Retinal pigment epithelial cell (primary cell): ENCODE measurements at regions not wholly inside any gene's neighbourhood (a gene's known extent, or its start where the extent isn't known, plus 50 kb on each side); places are given as distances from the start of the nearest gene placed in this dataset.
"Not testable (repeated sequence)": the region's sequence is repeated elsewhere in the genome, so short reads cannot be mapped to it uniquely, and the experiment has no call there.

Source experiments
- DNase-seq: peaks from one replicate; pipeline ENCODE4 v3.0.0-alpha.2; 2010; ENCODE audit warnings: low read depth
- H3K4me3 ChIP-seq: 2 replicates; pipeline ENCODE4 v1.5.1; 2011; ENCODE audit warnings: mild to moderate bottlenecking, low read length, control low read depth, moderate library complexity
- TF ChIP-seq, protein P1 (sequence below): conservative IDR thresholded peaks from 2 replicates; pipeline ENCODE4 v1.5.1; 2011; ENCODE audit warnings: low read depth, low read length, control low read depth, inconsistent platforms

DNA sequence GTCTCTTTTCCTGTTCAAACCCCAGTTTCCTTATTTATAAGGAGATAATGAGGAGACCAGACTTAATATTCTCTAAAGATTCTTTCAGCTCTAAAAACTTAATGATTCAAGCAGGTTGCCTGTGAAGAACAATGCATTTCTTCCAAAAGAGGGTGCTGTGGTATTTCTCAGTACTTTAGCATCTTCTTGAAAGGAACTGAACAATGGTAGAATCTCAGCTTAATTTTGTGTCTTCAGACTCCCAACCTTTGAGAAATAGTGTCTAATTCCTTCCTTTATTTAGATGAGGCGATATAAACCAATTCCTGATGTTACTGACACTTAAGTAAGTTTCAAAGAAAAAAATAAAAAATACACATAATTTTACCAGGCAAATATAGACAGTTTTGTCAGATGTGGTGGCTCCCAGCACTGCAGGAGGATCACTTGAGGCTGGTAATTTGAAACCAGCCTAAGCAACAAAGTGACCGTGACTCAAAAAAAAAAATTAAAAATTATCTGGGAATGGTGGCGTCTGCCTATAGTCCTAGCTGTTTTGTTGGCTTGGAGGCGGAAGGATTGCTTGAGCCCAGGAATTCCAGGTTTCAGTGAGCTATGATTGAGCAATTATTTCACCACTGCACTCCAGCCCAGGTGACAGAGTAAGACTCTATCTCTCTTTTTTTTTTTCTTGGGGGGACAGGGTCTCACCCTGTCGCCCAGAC lies 76.9 kb upstream of the PSMA6 start:
- TF ChIP-seq, protein P1, sequence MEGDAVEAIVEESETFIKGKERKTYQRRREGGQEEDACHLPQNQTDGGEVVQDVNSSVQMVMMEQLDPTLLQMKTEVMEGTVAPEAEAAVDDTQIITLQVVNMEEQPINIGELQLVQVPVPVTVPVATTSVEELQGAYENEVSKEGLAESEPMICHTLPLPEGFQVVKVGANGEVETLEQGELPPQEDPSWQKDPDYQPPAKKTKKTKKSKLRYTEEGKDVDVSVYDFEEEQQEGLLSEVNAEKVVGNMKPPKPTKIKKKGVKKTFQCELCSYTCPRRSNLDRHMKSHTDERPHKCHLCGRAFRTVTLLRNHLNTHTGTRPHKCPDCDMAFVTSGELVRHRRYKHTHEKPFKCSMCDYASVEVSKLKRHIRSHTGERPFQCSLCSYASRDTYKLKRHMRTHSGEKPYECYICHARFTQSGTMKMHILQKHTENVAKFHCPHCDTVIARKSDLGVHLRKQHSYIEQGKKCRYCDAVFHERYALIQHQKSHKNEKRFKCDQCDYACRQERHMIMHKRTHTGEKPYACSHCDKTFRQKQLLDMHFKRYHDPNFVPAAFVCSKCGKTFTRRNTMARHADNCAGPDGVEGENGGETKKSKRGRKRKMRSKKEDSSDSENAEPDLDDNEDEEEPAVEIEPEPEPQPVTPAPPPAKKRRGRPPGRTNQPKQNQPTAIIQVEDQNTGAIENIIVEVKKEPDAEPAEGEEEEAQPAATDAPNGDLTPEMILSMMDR: peak; percentile 55
- no peak overlapping the region for H3K4me3 ChIP-seq
- no peak for DNase-seq

DNA sequence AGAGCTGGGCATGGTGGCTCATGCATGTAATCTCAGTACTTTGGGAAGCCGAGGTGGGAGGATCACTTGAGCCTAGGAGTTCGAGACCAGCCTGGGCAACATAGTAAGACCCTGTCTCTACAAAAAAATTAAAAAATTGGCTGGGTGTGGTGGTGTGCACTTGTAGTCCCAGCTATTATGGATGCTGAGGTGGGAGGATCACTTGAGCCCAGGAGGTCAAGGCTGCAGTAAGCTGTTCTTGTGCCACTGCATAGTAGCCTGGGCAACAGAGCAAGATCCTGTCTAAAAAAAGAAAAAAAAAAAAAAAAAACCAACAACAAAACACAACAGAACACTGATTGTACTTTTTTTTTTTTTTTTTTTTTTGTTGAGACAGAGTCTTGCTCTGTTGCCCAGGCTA lies 74.0 kb upstream of the PSMA6 start:
- not testable (repeated sequence) for H3K4me3 ChIP-seq, DNase-seq

DNA sequence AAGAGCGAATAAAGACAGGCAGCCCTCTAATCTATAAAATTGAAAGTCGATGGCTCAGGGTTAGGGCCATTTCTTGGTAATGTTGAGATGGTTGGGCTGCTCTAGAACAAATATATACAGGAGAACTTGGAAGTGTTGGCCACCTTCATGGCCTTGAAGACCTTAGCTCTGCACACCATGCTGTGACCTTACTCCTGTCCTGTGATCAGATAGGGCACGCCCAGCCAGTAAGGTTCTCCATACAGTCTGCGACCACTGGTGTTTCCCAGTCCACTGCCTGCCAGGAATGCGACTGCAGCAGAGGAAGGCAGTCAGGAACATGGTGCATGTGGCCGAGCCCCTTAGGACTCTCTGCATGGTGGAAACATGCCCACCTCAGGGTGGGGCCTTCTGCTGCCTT lies 73.2 kb upstream of the PSMA6 start:
- no peak for DNase-seq
- TF ChIP-seq, protein P1: no peak
- H3K4me3 ChIP-seq: no peak overlapping the region

- DNase-seq: no peak
- TF ChIP-seq, protein P1: no peak
- H3K4me3 ChIP-seq: no peak overlapping the region
These were observed 72.0 kb upstream of the PSMA6 start for GRCh38 chr14:35220027-35220676.

DNA sequence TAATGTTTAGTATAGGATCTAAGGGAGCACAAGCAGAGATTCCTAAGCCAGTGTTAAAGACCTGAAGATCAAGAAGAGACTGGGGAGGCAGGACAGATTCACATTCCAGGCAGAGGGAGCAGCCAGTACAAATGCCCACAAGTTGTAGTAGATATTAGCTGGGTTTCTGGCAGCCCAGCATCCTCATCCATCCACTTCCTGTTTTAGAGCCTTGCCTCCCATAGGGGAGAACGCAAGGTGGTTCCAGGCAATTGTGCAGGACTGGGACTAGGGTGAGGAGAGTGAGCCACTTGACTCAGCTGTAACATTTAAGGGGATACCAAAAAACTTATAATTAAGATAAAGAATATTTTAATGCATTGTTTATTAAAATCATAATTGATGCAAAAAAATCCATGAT lies 71.3 kb upstream of the PSMA6 start:
- no peak overlapping the region for H3K4me3 ChIP-seq
- TF ChIP-seq, protein P1: no peak
- DNase-seq: no peak

DNA sequence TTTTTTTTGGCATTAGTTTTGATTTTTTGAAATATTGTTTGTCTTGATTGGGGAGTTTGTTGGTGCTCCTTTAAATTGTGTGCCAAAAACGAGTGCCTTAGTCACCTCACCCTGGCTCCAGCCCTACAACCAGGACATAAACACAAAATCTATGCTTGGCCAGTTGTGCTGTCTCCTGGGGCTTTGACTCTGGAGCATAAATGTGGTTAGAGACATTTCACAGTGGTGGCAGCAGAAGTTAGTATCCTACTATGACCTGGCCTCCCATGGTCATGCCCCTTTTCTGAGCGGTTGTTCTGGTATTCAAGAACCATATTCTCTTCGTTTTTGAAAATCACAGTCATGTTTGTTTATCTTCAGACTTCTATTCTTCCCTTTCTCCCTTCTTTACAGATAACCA lies 70.7 kb upstream of the PSMA6 start:
- TF ChIP-seq, protein P1: no peak
- DNase-seq: no peak
- H3K4me3 ChIP-seq: no peak overlapping the region

GRCh38 chr14:35222324-35222723 lies 69.9 kb upstream of the PSMA6 start:
- DNase-seq: no peak
- TF ChIP-seq, protein P1: no peak
- H3K4me3 ChIP-seq: no peak overlapping the region
